Panc1 (cell line): ENCODE measurements at regions not wholly inside any gene's neighbourhood (a gene's known extent, or its start where the extent isn't known, plus 50 kb on each side); places are given as distances from the start of the nearest gene placed in this dataset.

Experiments
- ATAC-seq: fragments of 200-7000 bp; cut with Tn5 transposase; 2 replicates; pipeline ENCODE4 v1.9.1; 2020; ENCODE audit warnings: mild to moderate bottlenecking, moderate library complexity
- BruUV-seq: library from RNA; stranded (reverse); fragments of 400-500 nt; replicated peaks from 2 replicates; lab custom pipeline; 2021; lab: Mats Ljungman, UMichigan
- CTCF ChIA-PET: fragments of 300-600 bp; sonication (Branson Sonifier 250); formaldehyde crosslinking; loops from one replicate; lab custom pipeline; 2022; ENCODE audit warnings: antibody characterized with exemption; lab: Charles Lee
- POLR2A ChIA-PET: fragments of 300-600 bp; sonication (Branson Sonifier 250); formaldehyde crosslinking; loops from one replicate; lab custom pipeline; 2022; ENCODE audit warnings: antibody characterized with exemption; lab: Charles Lee
- DNase-seq: peaks from one replicate; pipeline ENCODE4 v3.0.0-alpha.2; 2010; ENCODE audit warnings: low read depth, low spot score
- H3K27ac ChIP-seq: 2 replicates; pipeline ENCODE4 v1.5.1; 2011; ENCODE audit warnings: mild to moderate bottlenecking, low read length, inconsistent platforms
- H3K27me3 ChIP-seq: fragments of 200-500 bp; sonication (Bioruptor generic); 2 replicates; pipeline ENCODE4 v1.6.0; 2014; ENCODE audit warnings: low read length, inconsistent platforms; ENCODE audit not compliant: control insufficient read depth, insufficient read depth
- H3K36me3 ChIP-seq: fragments of 200-500 bp; sonication (Bioruptor generic); 2 replicates; pipeline ENCODE4 v1.5.1; 2014; ENCODE audit warnings: inconsistent platforms, mild to moderate bottlenecking, low read length, moderate library complexity; ENCODE audit not compliant: control insufficient read depth, insufficient read depth
- H3K4me1 ChIP-seq: 2 replicates; pipeline ENCODE4 v1.5.1; 2011; ENCODE audit warnings: inconsistent platforms, mild to moderate bottlenecking, low read length, moderate library complexity; ENCODE audit not compliant: control insufficient read depth, insufficient read depth
- H3K4me3 ChIP-seq, 2 experiments: 2 replicates each; pipeline ENCODE4 v1.5.1; 2011 to 2012; ENCODE audit warnings: low read depth in 2 of 2, low read length in 2 of 2, mild to moderate bottlenecking in 2 of 2, inconsistent platforms in 1 of 2, moderate library complexity in 1 of 2
- H3K9me3 ChIP-seq: fragments of 200-500 bp; sonication (Bioruptor generic); 2 replicates; pipeline ENCODE4 v1.5.1; 2014; ENCODE audit warnings: low read depth, mild to moderate bottlenecking, inconsistent platforms, low read length, moderate library complexity; ENCODE audit not compliant: control insufficient read depth, insufficient read depth
- CTCF ChIP-seq: fragments of 450-650 bp; IDR thresholded peaks from 2 replicates; pipeline ENCODE4 v1.5.1; 2017; ENCODE audit warnings: mild to moderate bottlenecking
- POLR2AphosphoS5 ChIP-seq: IDR thresholded peaks from 2 replicates; pipeline ENCODE4 v1.6.1; 2012; ENCODE audit warnings: mild to moderate bottlenecking, low read depth, low read length, moderate library complexity
- REST ChIP-seq, 2 experiments: IDR thresholded peaks; 2 replicates each; pipeline ENCODE4 v1.6.1; 2011 to 2012; ENCODE audit warnings: low read depth in 2 of 2, control low read depth in 1 of 2, low read length in 1 of 2, mild to moderate bottlenecking in 1 of 2, moderate library complexity in 1 of 2; ENCODE audit not compliant: insufficient read depth in 1 of 2
- SIN3A ChIP-seq: IDR thresholded peaks from 2 replicates; pipeline ENCODE4 v1.6.1; 2012; ENCODE audit warnings: low read depth, mild to moderate bottlenecking, low read length, moderate library complexity, borderline replicate concordance; ENCODE audit not compliant: insufficient read depth
- TCF7L2 ChIP-seq: IDR thresholded peaks from 2 replicates; pipeline ENCODE4 v1.6.1; 2011; ENCODE audit warnings: mild to moderate bottlenecking, low read depth, low read length, inconsistent platforms
- in situ Hi-C: cut with HindIII; loops from 2 replicates; pipeline ENCODE4 v1.10.0; 2016; ENCODE audit warnings: low sequenced_read_pairs, low pct_unique_long_range_greater_than_20kb
- intact Hi-C: fragments of 100-400 bp; cut with micrococcal nuclease; formaldehyde crosslinking; loops from one replicate; pipeline ENCODE4 v1.10.0; 2022; ENCODE audit not compliant: unreplicated experiment

GRCh38 chr17:72239548-72239947 is 118.7 kb downstream of the SOX9 start:
- intact Hi-C loops = no loop called here
- POLR2A ChIA-PET = no interaction called here
- no peak for ATAC-seq
- Histone ChIP-seq H3K27me3 (no peaks in the 10 kb centered on the region), H3K9me3 (no peaks in the 10 kb centered on the region), H3K36me3 (no peaks in the 10 kb centered on the region), H3K4me3 (no peak overlapping the region), H3K27ac (no peak overlapping the region), H3K4me1 (no peaks in the 10 kb centered on the region)
- no TSS peak for BruUV-seq
- TF ChIP-seq REST (IDR thresholded peaks at IDR 0.05; ENCODE audit: insufficient read depth in 1 of 2, low read depth in 2 of 2, low read length in 1 of 2) = no peak
- no peak for TF ChIP-seq POLR2AphosphoS5
- no peak for TF ChIP-seq CTCF
- TF ChIP-seq TCF7L2 = no peak
- TF ChIP-seq SIN3A = no peak
- CTCF ChIA-PET = no interaction called here
- DNase-seq = no peak
- in situ Hi-C loops = no loop called here

GRCh38 chr17:72240333-72240732 is 119.5 kb downstream of the SOX9 start:
- DNase-seq (no peak), ATAC-seq (no peak)
- in situ Hi-C loops (no loop called here), intact Hi-C loops (no loop called here)
- Histone ChIP-seq H3K4me3 (no peak overlapping the region), H3K9me3 (no peaks in the 10 kb centered on the region), H3K27me3 (no peaks in the 10 kb centered on the region), H3K27ac (no peak overlapping the region), H3K36me3 (no peaks in the 10 kb centered on the region), H3K4me1 (no peaks in the 10 kb centered on the region)
- ChIA-PET CTCF (no interaction called here), POLR2A (no interaction called here)
- no peak for TF ChIP-seq POLR2AphosphoS5
- no peak for TF ChIP-seq REST (IDR thresholded peaks at IDR 0.05; ENCODE audit: insufficient read depth in 1 of 2, low read depth in 2 of 2, low read length in 1 of 2)
- TF ChIP-seq TCF7L2 = no peak
- no peak for TF ChIP-seq SIN3A
- no peak for TF ChIP-seq CTCF
- BruUV-seq = no TSS peak
